ENCODE measurements at regions not wholly inside any gene's neighbourhood (a gene's known extent, or its start where the extent isn't known, plus 50 kb on each side); places are given as distances from the start of the nearest gene placed in this dataset.
A peak's percentile ranks its signal among the peaks of the same experiment; 100 is the strongest.

- POLR2A ChIA-PET (ENCODE audit: low non-redundant PET) = no interaction called here
- Histone ChIP-seq H3K27me3 (replicated peaks; ENCODE audit: insufficient read depth, low read depth, low read length, poor library complexity) (no peaks in the 10 kb centered on the region), H3K27ac (ENCODE audit: low read depth, low read length, poor library complexity, severe bottlenecking) (no peak overlapping the region), H3K4me3 (ENCODE audit: low read depth, low read length, poor library complexity, severe bottlenecking) (no peak overlapping the region), H3K4me1 (ENCODE audit: insufficient read depth, low read length, poor library complexity, severe bottlenecking) (no peaks in the 10 kb centered on the region), H3K9me3 (ENCODE audit: low read depth, low read length, poor library complexity, severe bottlenecking) (no peaks in the 10 kb centered on the region), H3K36me3 (ENCODE audit: insufficient read depth, low read length, poor library complexity, severe bottlenecking) (no peaks in the 10 kb centered on the region)
- CTCF ChIA-PET = no interaction called here
- no peak for TF ChIP-seq EZH2 (IDR thresholded peaks at IDR 0.05; ENCODE audit: borderline replicate concordance, low read depth, low read length, poor library complexity, severe bottlenecking)
- BruUV-seq (replicated peaks) = no TSS peak
- intact Hi-C loops (cut with micrococcal nuclease; ENCODE audit: unreplicated experiment) = no loop called here
- DNase-seq (ENCODE audit: low spot score) = no peak
Measured at GRCh38 chr17:33948309-33948708, 306.8 kb upstream of the CCL2 start.

GRCh38 chr17:33949100-33949499, 306.0 kb upstream of the CCL2 start:
- Histone ChIP-seq H3K36me3 (ENCODE audit: insufficient read depth, low read length, poor library complexity, severe bottlenecking) (no peaks in the 10 kb centered on the region), H3K9me3 (ENCODE audit: low read depth, low read length, poor library complexity, severe bottlenecking) (no peaks in the 10 kb centered on the region), H3K27ac (ENCODE audit: low read depth, low read length, poor library complexity, severe bottlenecking) (no peak overlapping the region), H3K27me3 (replicated peaks; ENCODE audit: insufficient read depth, low read depth, low read length, poor library complexity) (no peaks in the 10 kb centered on the region), H3K4me1 (ENCODE audit: insufficient read depth, low read length, poor library complexity, severe bottlenecking) (no peaks in the 10 kb centered on the region), H3K4me3 (ENCODE audit: low read depth, low read length, poor library complexity, severe bottlenecking) (no peak overlapping the region)
- BruUV-seq (replicated peaks) = no TSS peak
- DNase-seq (ENCODE audit: low spot score) = no peak
- intact Hi-C loops (cut with micrococcal nuclease; ENCODE audit: unreplicated experiment) = no loop called here
- POLR2A ChIA-PET (ENCODE audit: low non-redundant PET) = no interaction called here
- no peak for TF ChIP-seq EZH2 (IDR thresholded peaks at IDR 0.05; ENCODE audit: borderline replicate concordance, low read depth, low read length, poor library complexity, severe bottlenecking)
- peak; percentile 21; the same call in 1 of the 2 replicates for TF ChIP-seq CTCF (conservative IDR thresholded peaks at IDR 0.05; ENCODE audit: low read depth, low read length)
- CTCF ChIA-PET = no interaction called here

GRCh38 chr17:33950061-33950460, 305.0 kb upstream of the CCL2 start:
- no peaks in the 10 kb centered on the region for H3K4me1 ChIP-seq (ENCODE audit: insufficient read depth, low read length, poor library complexity, severe bottlenecking)
- ChIA-PET CTCF (no interaction called here), POLR2A (ENCODE audit: low non-redundant PET) (no interaction called here)
- no peaks in the 10 kb centered on the region for H3K27me3 ChIP-seq (replicated peaks; ENCODE audit: insufficient read depth, low read depth, low read length, poor library complexity)
- no peak overlapping the region for H3K4me3 ChIP-seq (ENCODE audit: low read depth, low read length, poor library complexity, severe bottlenecking)
- H3K36me3 ChIP-seq (ENCODE audit: insufficient read depth, low read length, poor library complexity, severe bottlenecking) = no peaks in the 10 kb centered on the region
- no peaks in the 10 kb centered on the region for H3K9me3 ChIP-seq (ENCODE audit: low read depth, low read length, poor library complexity, severe bottlenecking)
- H3K27ac ChIP-seq (ENCODE audit: low read depth, low read length, poor library complexity, severe bottlenecking) = no peak overlapping the region
- no TSS peak for BruUV-seq (replicated peaks)
- no peak for TF ChIP-seq EZH2 (IDR thresholded peaks at IDR 0.05; ENCODE audit: borderline replicate concordance, low read depth, low read length, poor library complexity, severe bottlenecking)
- intact Hi-C loops (cut with micrococcal nuclease; ENCODE audit: unreplicated experiment) = no loop called here
- DNase-seq (ENCODE audit: low spot score) = no peak

DNA sequence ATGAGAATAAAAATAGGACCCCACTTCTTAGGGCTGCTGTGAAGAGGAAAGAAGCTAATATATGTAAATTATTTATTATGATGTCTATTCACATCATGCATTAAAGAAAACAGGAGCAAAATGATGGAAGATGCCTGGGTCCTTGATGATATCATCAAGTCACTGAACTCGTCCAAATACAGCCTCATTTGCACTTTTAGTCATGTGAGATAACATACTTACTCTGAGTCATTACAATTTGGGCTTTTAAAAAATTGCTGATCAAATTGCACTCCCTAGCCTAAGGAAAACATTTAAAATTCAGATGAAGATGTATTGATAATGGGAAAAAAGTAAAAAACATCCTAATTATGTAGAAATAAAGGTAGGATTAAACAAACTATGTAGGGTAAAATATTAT, 302.7 kb upstream of the CCL2 start:
- CTCF ChIA-PET = no interaction called here
- no peaks in the 10 kb centered on the region for H3K36me3 ChIP-seq (ENCODE audit: insufficient read depth, low read length, poor library complexity, severe bottlenecking)
- H3K4me3 ChIP-seq (ENCODE audit: low read depth, low read length, poor library complexity, severe bottlenecking) = no peak overlapping the region
- no TSS peak for BruUV-seq (replicated peaks)
- H3K9me3 ChIP-seq (ENCODE audit: low read depth, low read length, poor library complexity, severe bottlenecking) = no peaks in the 10 kb centered on the region
- DNase-seq (ENCODE audit: low spot score) = no peak
- TF ChIP-seq CTCF (conservative IDR thresholded peaks at IDR 0.05; ENCODE audit: low read depth, low read length) = no peak
- TF ChIP-seq EZH2 (IDR thresholded peaks at IDR 0.05; ENCODE audit: borderline replicate concordance, low read depth, low read length, poor library complexity, severe bottlenecking) = no peak
- H3K27me3 ChIP-seq (replicated peaks; ENCODE audit: insufficient read depth, low read depth, low read length, poor library complexity) = no peaks in the 10 kb centered on the region
- POLR2A ChIA-PET (ENCODE audit: low non-redundant PET) = no interaction called here
- H3K27ac ChIP-seq (ENCODE audit: low read depth, low read length, poor library complexity, severe bottlenecking) = no peak overlapping the region
- intact Hi-C loops (cut with micrococcal nuclease; ENCODE audit: unreplicated experiment) = no loop called here
- H3K4me1 ChIP-seq (ENCODE audit: insufficient read depth, low read length, poor library complexity, severe bottlenecking) = no peaks in the 10 kb centered on the region
